EH (cell line): ENCODE measurements at regions not wholly inside any gene's neighbourhood (a gene's known extent, or its start where the extent isn't known, plus 50 kb on each side); places are given as distances from the start of the nearest gene placed in this dataset.
"Not testable (repeated sequence)": the region's sequence is repeated elsewhere in the genome, so short reads cannot be mapped to it uniquely, and the experiment has no call there.

Experiments
- DNase-seq: peaks from one replicate; pipeline ENCODE4 v3.0.0-alpha.2; 2015; ENCODE audit warnings: low read depth

- DNase-seq = no peak
Observed at GRCh38 chr7:113030489-113030888, 56.1 kb downstream of the GPR85 start.

- DNase-seq = peak; percentile 32
Observed at GRCh38 chr7:113026941-113027340, 59.7 kb downstream of the GPR85 start.

- not testable (repeated sequence) for DNase-seq
Observed at GRCh38 chr7:113017144-113017857, 69.3 kb downstream of the GPR85 start.

- DNase-seq = peak; percentile 52
Observed at GRCh38 chr7:113015034-113015645, 71.5 kb downstream of the GPR85 start.

- peak; percentile 26 for DNase-seq
Observed at GRCh38 chr7:113013761-113014449, 72.7 kb downstream of the GPR85 start.

GRCh38 chr7:113012862-113013261 is 73.8 kb downstream of the GPR85 start:
- DNase-seq = not testable (repeated sequence)

GRCh38 chr7:113010377-113010776 is 76.2 kb downstream of the GPR85 start:
- no peak for DNase-seq

GRCh38 chr7:113008755-113009154 is 77.9 kb downstream of the GPR85 start:
- DNase-seq = no peak

- no peak for DNase-seq
Observed at GRCh38 chr7:113004726-113005454, 81.7 kb downstream of the GPR85 start.

- no peak for DNase-seq
Observed at GRCh38 chr7:113000316-113001020, 86.2 kb downstream of the GPR85 start.

- DNase-seq = no peak
Observed at GRCh38 chr7:112997831-112998230, 88.8 kb downstream of the GPR85 start.

GRCh38 chr7:112996331-112996871 is 90.2 kb downstream of the GPR85 start:
- no peak for DNase-seq

- DNase-seq = peak; percentile 93
Observed at GRCh38 chr7:112995059-112995824, 91.4 kb downstream of the GPR85 start.

GRCh38 chr7:112994656-112995055 is 92.0 kb downstream of the GPR85 start:
- DNase-seq = peak; percentile 75

GRCh38 chr7:112990624-112991023 is 96.0 kb downstream of the GPR85 start:
- DNase-seq = peak; percentile 63

- DNase-seq = peak; percentile 23
Observed at GRCh38 chr7:112989531-112989930, 97.1 kb downstream of the GPR85 start.

- DNase-seq = peak; percentile 26
Observed at GRCh38 chr7:112987171-112987570, 99.5 kb downstream of the GPR85 start.

GRCh38 chr7:112986256-112987031 is 100.2 kb downstream of the GPR85 start:
- peak; percentile 87 for DNase-seq

GRCh38 chr7:112985377-112985987 is 101.1 kb downstream of the GPR85 start:
- DNase-seq = peak; percentile 89
